ENCODE measurements at regions not wholly inside any gene's neighbourhood (a gene's known extent, or its start where the extent isn't known, plus 50 kb on each side); places are given as distances from the start of the nearest gene placed in this dataset.

DNA sequence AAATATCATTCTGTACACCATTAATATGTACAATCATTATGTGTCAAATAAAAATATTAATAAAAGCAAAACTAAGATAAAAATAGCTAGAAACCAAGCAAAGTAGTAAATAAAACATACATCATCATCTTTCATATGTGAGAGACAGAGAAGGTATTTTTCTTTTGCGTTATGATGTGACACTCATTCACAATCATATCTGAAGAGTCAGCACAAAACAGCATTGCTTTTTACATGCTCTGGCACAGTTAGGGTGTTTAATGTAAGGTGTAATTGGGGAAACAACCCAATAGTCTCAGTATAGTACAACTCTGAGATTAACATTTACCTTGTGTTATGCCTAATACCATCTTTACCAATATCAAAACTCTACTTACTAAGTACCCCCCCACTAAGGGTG lies 376.6 kb downstream of the TMA16 start:
- no peak for DNase-seq (ENCODE audit: low read depth in 2 of 2)

DNA sequence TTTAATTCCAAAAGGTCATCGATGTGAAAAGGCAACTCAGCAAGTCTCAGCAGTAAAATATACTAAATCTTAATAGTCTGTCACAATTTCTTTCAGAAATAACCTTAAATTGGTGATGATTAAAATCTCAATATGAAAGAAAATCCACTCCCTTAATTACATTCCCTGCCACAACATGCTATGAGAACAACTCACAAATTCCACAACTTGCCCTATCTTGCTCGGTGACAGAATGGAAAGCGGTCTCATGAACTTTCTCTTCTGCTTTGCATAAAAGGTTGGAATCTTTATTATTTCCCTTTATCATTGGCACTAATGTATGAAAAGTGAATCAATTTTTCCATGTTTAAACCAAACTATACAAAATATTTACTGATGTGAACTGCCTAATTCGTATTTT lies 380.8 kb downstream of the TMA16 start:
- DNase-seq (ENCODE audit: low read depth in 2 of 2) = no peak

DNA sequence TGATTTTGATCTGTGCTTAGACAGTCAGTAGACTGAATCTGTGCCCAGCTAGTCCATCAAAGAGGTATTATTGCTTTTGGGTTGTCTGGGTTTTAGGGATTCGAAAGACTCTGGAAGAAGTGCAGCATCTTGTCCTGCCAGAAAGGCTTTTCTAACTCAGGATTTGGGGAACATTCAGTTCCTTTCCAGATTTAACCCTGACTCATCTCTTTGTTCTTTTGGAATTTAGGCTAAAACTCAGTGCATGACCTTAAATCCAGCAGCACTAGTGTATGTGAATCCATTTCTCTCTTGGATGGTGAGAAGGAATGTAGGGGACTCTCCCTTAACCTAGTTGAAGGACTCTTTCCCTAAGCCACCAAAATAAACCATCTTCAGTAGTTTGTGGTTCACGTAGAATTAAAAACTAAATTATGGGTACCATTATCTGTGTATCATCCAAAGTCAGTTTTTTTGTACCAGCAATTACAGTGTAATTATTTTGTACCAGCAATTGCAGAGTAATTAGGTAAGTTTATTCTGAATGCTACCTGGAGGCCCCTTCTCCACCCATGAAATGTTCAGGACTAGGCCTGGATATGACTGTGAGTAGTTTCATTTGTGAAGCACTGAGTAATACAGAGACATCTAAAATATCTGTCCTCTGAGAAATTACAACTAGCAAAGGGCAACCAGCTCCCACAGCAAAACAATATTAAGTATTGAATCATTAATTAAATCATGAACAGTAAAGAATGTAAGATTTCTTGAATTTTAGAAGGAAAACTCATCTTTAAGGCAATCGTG lies 384.0 kb downstream of the TMA16 start:
- DNase-seq (ENCODE audit: low read depth in 2 of 2) = no peak

DNA sequence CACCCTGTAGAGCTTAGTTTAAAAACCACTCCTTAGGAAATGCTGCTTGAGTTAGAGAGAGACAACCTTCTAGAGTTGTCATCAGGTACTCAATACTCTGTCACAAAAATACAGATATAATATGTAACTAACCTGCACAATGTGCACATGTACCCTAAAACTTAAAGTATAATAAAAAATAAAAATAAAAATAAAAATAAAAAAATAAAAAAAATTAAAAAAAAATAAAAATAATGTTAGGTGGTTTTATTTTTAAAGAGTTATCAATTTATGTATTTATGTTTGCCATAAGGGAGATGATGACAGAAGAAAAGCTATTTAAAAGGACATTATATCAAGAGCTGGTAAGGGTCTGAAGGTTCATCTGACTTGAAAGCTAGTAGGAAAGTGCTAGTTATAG lies 397.9 kb downstream of the TMA16 start:
- DNase-seq (ENCODE audit: low read depth in 2 of 2) = no peak

DNA sequence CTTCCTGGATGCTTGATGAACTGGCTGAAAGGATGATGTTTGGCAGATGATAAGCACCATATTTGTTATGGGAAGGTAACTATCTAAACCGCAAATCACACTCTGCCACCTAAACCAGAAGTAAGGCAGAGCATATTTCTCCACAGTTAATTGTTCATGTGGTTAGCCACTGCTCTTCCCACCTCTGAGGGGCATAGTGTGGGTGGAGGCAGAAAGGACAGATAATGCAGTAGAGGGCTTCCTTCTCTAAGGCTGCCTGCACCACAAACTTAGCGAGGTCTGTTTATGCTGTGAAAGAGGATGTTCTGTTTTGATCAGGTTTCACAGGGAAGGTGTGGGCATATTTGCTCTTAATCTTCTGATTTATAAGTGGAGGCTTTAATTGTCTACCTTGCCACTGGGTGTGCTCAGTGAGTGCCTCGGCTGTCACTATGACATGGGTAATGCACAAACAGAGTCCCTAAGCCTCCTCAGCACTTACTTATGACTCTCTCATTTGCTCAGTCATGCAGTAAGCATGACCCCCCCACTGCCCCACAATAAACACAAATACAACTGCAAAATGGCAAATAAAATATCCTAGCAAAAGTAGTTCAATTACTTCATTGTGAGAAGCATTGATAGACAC lies 401.0 kb downstream of the TMA16 start:
- DNase-seq (ENCODE audit: low read depth in 2 of 2) = peak in 1 of 2 donors; percentile 14

DNA sequence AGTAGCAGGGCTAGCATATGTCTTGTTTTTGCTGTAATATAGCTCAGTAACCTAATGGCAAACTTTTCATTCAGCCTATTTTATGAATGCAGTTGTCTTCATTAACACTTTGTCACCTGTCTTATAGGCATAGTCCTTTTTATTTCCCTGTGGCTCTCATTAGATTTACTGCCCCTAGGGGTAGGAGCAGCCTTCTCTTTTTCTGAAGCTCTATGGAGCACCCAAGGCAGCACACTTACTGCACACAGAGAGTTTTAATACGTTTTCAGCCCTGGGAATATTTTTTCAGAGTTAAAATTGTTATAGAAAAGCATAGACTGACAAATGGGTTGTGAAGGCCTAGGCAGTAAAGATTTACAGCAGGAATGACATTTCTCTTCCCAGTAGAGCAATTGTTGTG lies 406.8 kb downstream of the TMA16 start:
- DNase-seq (ENCODE audit: low read depth in 2 of 2) = no peak

DNA sequence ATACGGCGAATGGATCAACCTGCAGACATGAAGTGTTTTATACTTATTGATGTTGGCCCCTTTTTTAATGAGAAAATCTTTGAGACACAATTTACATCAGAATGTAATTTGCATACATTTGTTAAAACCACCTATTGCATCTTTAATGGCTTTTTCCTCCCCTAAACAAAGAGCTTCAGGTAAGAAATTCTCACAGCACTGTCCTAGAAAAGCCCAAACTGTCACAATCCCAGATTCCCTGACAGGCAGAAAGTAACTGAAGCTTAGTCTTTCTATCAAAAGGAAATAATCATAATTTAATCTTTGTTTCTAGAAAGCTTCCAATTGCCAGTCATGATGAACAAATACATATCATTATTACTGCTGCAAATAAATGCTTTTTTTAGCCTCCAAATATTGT lies 407.9 kb downstream of the TMA16 start:
- DNase-seq (ENCODE audit: low read depth in 2 of 2) = no peak

DNA sequence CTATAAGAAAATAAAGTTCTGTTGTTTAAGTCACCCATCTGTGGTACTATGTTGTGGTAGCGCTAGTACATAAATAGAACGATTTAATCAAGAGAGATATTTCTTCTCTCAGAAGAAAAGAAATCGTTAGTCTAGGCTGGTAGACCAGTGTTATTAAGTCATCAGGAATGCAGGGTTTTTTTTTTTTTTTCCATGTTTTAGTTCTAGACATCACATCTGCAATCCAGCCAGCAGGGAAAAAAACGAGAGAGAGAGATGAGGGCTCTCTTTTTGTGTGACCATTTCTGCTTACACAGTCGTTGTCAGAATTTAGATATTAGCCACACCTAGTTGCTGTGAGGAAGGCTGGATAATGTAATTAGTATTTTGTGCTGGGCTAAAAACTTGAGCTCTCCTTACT lies 417.4 kb downstream of the TMA16 start:
- DNase-seq (ENCODE audit: low read depth in 2 of 2) = no peak

DNA sequence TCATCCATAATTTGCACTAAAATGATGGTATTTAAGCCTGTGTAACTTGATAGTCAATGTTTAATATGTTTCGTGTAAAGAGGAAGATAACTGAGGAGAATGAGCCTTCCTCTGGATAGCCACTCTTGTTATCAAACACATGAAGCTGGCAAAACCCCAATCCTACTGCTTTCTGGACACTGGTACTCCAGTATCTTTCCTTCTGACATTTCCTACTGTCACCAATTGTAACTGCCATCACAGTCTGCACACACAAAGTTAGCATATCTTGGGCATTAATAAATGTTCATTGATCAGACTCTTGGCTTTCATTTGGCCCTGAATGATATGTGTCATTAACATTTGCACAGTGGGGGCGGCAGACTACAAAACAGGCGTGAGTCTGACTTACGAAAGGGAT lies 419.1 kb downstream of the TMA16 start:
- no peak for DNase-seq (ENCODE audit: low read depth in 2 of 2)

DNA sequence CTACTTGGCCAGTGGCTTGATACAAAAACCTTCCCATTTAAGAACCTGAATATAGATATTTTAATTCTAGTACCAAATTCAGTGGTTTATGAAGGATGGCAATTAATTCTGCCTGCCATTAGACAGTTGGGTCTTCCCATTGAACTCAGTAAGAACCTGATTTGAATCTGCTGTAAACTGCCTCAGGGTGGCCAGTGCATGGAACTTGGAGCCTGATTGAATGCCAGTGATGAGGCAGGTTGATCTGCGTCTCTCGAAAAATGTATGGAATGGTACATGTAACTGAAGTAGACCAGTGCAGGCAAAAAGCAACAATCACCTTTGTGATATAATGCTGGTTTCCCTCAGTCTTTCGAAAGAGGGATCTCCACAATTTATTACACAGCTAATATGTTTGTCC lies 421.4 kb downstream of the TMA16 start:
- DNase-seq (ENCODE audit: low read depth in 2 of 2) = no peak

DNA sequence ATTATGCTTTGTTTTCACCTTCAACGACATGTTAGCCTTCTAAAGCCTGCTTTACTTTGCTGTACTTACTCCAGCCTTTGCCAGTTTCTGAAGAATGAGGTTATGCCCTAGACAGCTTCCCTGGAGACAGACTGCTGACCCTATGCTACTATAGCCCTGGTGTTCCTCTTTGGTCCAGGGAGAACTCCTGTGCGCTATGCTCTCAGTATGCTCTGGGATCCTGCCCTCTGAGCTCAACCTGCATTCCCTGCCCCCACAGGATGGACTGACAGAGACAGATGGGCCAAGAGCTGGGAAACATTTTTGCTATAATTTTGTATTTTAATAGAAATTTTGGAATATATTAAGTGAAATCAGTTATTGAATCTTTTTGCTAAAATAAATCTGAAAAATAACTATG lies 425.9 kb downstream of the TMA16 start:
- no peak for DNase-seq (ENCODE audit: low read depth in 2 of 2)

DNA sequence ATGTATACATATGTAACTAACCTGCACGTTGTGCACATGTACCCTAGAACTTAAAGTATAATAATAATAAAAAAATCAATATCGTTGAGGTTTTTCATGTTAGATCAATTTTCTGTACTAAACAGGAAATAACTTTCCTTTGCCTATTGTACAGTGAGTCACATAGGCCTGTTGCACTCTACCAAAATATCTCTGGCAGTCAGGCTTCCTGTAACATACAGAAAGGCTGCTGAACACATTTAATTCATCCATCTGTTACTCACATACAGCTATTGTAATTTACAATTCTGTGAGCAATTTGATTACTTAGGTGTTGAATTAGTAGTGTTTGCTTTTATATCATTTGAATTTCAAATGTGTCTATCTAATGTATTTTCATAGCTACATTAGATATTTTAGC lies 427.8 kb downstream of the TMA16 start:
- DNase-seq (ENCODE audit: low read depth in 2 of 2) = no peak

DNA sequence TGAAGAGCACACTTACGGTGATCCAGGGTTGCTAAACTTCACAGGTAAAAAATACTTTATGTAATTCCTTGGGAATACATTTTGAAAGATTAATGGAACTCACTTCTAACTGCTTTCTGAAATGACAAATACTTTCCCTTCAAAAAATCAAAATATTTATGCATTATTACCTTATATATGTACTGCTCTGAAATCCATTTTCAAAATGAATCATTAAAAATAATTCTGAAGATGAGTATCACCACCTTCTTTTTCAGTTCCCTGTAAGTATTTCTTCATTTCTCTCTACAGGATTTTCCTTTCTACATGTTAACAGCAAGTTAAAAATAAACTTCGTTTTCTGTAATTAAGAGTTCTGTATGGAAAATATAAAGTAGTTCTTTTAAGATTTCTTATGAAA lies 428.6 kb downstream of the TMA16 start:
- no peak for DNase-seq (ENCODE audit: low read depth in 2 of 2)

DNA sequence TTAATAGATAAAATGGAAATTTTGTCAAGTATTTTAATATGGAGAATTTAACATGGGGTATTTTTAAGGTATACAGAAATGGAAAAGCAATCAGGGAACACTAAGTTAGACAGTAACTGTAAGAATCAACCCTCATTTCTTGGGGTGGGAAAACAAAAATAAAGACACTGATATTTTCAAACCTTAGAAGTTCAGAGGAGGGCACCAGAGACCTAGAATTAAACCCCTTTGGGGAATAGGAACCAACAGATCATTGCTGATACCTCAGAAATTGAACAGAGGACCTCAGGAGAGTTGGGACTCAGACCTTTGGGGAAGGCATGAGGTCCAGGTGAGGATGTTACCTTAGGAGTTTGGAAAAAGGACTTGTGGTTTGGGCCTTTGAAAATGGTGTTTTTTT lies 435.6 kb downstream of the TMA16 start:
- no peak for DNase-seq (ENCODE audit: low read depth in 2 of 2)

DNA sequence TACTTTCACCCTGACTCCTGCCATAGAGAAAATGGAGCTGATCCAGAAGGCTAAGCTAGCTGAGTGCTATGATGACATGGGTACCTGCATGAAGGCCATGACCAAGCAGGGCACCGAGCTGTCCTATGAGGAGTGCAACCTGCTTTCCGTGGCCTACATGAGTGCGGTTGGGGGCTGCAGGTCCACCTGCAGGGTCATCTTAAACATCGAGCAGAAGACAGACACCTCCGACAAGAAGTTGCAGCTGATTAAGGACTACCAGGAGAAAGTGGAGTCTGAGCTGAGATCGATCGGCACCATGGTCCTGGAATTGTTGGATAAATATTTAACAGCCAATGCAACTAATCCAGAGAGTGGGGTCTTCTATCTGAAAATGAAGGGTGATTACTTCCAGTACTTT lies 438.0 kb downstream of the TMA16 start:
- no peak for DNase-seq (ENCODE audit: low read depth in 2 of 2)

DNA sequence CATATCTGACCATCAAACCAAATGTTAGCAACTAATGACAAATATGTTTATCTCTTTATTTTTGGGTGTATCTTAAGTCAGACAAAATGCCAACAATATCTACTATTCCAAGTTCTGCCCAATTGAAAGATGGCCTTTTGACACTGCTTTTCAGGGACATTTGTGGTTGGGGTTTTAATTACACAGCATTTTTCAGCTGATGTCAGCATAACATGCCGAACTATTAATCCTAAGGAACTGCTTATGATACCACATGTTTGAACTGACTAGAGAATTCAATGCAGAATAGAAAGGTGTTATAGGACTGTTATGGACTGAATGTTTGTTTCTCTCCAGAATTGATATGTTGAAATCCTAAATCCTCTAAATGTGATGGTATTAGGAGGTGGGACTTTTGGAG lies 445.1 kb downstream of the TMA16 start:
- DNase-seq (ENCODE audit: low read depth in 2 of 2) = no peak

DNA sequence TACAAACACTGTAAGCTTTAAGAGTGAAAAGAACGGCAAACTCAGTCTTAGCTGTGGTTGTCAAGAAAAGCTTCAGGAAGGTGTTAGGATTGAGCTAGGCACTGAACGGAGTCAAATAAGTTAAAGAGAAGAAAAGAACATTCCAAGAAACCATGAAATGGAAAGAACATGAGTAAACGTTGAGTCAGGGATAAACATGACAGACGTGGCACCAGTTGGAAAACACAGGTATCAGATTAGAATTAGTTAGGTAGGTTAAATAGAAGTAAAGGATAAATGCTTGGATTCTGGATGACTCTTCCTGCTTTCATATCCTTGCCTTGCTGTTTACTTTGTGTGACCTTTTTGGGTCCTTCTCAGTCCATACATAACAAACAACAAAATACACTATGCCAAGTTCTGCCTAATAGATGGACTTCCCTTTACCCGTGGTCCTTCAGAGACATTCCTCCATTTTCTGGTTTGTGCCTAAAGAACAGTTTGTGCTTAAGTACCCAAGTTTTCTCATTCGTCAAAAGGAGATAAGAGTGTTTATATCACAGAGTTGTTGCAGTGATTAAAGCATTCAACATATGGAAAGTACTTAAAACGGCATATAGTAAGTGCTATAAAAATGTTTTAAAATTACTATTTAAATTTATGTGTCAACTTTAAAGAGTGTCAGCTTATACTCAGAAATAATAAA lies 446.9 kb downstream of the TMA16 start:
- DNase-seq (ENCODE audit: low read depth in 2 of 2) = no peak

DNA sequence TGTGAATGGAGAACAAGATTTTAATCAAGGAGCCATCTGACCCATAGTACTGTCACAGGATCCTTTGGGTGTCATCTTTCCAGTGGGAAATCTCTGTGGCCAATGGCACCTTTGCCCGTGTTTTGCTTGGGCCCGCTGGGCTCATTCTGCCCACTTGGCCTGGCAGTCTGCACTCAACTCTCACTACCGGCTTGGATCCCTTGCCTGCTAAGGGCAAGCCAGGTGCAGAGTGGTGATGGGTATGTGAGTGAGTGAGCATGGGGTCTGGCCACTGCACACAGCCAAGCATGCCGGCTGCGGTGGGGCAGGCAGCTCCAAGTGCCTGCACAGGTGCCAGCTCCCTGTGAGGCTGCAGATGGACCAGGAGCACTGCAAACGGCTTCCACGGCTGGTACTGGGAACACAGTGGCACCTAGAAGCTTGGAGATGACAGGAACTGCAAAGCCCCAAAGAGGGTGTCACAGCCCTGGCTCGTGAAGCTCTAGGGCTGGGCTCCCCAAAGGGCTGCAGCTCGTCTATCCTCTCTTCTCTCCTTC lies 454.5 kb downstream of the TMA16 start:
- no peak for DNase-seq (ENCODE audit: low read depth in 2 of 2)

DNA sequence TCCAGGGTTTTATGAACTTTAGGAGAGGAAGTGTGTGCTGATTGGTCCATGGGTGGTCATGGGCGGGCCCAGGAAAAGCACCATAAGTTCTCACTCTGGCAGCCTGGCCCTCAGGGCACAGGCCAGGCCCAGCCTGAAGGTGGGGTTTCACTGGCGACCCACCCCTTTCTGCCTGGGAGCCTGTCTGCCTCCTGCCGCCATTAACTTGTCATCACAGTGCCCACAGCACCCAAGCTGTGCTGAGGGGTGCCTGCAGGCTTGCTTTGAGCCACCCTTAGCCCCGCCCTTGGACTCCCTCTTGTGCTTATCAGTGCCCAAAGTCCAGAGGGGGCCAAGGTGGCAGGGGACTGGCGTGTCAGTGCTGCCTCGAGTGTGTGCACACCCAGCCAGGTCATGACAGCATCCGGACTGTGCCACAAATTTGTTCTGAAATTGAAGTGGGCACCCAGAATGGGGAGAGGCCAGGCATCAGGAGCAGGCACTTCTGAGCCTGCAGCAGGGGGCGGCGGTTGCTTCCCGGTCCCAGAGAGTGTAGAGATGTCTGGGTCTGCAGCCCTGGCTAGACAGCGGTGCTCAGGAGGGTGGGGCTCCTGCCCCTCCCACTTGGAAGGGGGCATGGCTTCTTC lies 455.6 kb downstream of the TMA16 start:
- DNase-seq (ENCODE audit: low read depth in 2 of 2) = no peak

DNA sequence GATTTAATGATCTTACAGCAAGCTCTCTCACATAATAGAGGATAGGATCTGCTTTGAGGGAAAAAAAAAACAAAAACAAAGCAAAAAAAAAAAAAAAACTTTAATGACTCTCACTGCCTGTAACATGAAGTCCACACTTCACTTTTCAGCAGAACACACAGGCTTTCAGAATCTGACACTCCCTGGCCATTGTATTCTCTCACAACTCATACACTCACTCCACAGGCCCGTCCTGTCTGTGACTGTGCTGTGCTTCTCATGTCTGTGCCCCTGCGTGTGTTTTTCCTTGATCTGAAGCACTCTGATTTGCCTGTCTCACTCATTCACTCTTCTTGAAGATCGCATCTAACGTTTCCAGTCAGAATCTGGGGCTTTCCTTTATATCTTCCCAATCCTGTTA lies 460.8 kb downstream of the TMA16 start:
- no peak for DNase-seq (ENCODE audit: low read depth in 2 of 2)

DNA sequence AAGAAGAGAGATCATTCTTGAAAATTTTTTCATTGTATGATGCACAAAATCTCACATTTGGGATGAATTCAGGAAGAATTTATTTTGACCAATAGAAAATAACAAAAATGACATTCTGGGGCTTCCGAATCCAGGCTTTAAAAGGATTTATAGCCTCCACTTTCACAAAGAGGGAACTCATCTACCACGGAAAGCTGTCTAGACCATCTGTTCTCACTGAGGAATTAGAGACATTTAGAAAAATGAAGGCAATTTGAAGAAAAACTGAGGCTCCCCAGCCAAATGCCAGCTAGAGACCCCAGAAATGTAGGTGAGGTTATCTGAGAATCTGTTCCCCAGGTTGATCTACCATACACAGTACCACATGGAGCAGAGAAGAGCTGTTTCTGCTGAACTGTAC lies 464.3 kb downstream of the TMA16 start:
- no peak for DNase-seq (ENCODE audit: low read depth in 2 of 2)

DNA sequence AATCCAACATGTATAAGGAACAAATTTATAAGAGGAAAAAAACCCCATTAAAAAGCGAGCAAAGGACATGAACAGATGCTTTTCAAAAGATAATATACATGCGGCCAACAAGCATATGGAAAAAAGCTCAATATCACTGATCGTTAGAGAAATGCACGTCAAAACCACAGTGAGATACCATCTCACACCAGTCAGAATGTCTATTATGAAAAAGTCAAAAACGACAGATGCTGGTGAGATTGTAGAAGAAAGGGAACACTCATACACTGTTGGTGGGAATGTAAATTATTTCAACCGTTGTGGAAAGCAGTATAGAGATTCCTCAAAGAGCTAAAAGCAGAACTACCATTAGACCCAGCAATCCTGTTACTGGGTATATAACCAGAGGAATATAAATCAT lies 465.4 kb downstream of the TMA16 start:
- DNase-seq (ENCODE audit: low read depth in 2 of 2) = no peak

DNA sequence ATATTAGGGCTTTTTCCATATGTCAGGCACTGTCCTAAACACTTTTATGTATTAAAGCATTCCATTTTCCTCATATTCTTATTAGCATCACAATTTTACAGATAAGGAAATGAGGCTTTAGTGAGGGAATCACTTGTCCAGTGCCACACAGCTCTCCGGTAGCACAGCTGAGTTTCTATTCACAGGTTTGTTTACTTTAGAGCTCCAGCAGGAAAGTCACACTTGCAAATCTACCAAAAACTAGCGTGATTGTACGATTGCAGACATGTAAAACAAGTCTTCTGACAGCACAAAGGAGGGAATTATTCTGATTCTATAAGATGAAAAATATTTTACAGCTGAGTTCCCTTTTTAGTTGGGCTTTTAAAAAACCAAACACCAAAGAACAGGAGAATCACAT lies 472.1 kb downstream of the TMA16 start:
- no peak for DNase-seq (ENCODE audit: low read depth in 2 of 2)
